GM23248 (cell line): ENCODE measurements at regions not wholly inside any gene's neighbourhood (a gene's known extent, or its start where the extent isn't known, plus 50 kb on each side); places are given as distances from the start of the nearest gene placed in this dataset.

Experiments used
- EZH2 ChIP-seq: fragments of 200-600 bp; sonication (generic); IDR thresholded peaks from 2 replicates; pipeline ENCODE4 v1.6.1; 2018; ENCODE audit warnings: antibody characterized with exemption, mild to moderate bottlenecking; ENCODE audit not compliant: insufficient read depth, poor library complexity, severe bottlenecking
- EZH2phosphoT487 ChIP-seq: fragments of 200-600 bp; sonication (generic); IDR thresholded peaks from 2 replicates; pipeline ENCODE4 v1.6.1; 2018; ENCODE audit warnings: antibody characterized with exemption, moderate library complexity, mild to moderate bottlenecking, low read depth; ENCODE audit not compliant: insufficient read depth

GRCh38 chr15:79211481-79211880, 71.0 kb upstream of the ANKRD34C start:
- no peak for TF ChIP-seq EZH2
- no peak for TF ChIP-seq EZH2phosphoT487
